GM12878 (cell line): ENCODE measurements at regions not wholly inside any gene's neighbourhood (a gene's known extent, or its start where the extent isn't known, plus 50 kb on each side); places are given as distances from the start of the nearest gene placed in this dataset.

Experiments
- BCL11A ChIP-seq: IDR thresholded peaks from 2 replicates; pipeline ENCODE4 v1.6.1; 2011; ENCODE audit warnings: low read depth, low read length
- BHLHE40 ChIP-seq, 2 experiments: fragments of 450-650 bp in 1 of 2; IDR thresholded peaks; 2 replicates each; pipeline ENCODE4 v1.6.1; 2011 to 2017; ENCODE audit warnings: low read depth in 2 of 2, borderline replicate concordance in 1 of 2, improper control_type of control experiment in 1 of 2, low read length in 1 of 2, mild to moderate bottlenecking in 1 of 2
- CREB1 ChIP-seq: IDR thresholded peaks from 2 replicates; pipeline ENCODE4 v1.6.1; 2012; ENCODE audit warnings: low read depth, mild to moderate bottlenecking, inconsistent platforms
- ESRRA ChIP-seq: IDR thresholded peaks from 2 replicates; pipeline ENCODE4 v1.6.1; 2012; ENCODE audit warnings: mild to moderate bottlenecking, low read length, improper control_type of control experiment
- GABPA ChIP-seq: IDR thresholded peaks from 2 replicates; pipeline ENCODE4 v1.6.1; 2014; ENCODE audit warnings: antibody characterized with exemption, low read depth, mild to moderate bottlenecking, inconsistent platforms
- JUNB ChIP-seq: IDR thresholded peaks from 2 replicates; pipeline ENCODE4 v1.6.1; 2016; ENCODE audit warnings: antibody characterized with exemption, mild to moderate bottlenecking
- MTA3 ChIP-seq: IDR thresholded peaks from 2 replicates; pipeline ENCODE4 v1.6.1; 2012; ENCODE audit warnings: low read length, inconsistent platforms, borderline replicate concordance
- NBN ChIP-seq: fragments of 450-650 bp; IDR thresholded peaks from 2 replicates; pipeline ENCODE4 v1.6.1; 2016
- NFIC ChIP-seq: IDR thresholded peaks from 2 replicates; pipeline ENCODE4 v1.6.1; 2012; ENCODE audit warnings: low read depth, mild to moderate bottlenecking, inconsistent platforms, low read length, moderate library complexity
- RUNX3 ChIP-seq: IDR thresholded peaks from 2 replicates; pipeline ENCODE4 v1.6.1; 2012; ENCODE audit warnings: low read length, inconsistent platforms
- SPI1 ChIP-seq: IDR thresholded peaks from 2 replicates; pipeline ENCODE4 v1.6.1; 2011; ENCODE audit warnings: low read depth, mild to moderate bottlenecking, low read length, moderate library complexity, borderline replicate concordance; ENCODE audit not compliant: insufficient read depth
- ZBTB4 ChIP-seq: fragments of 450-650 bp; formaldehyde crosslinking; IDR thresholded peaks from 2 replicates; pipeline ENCODE4 v1.4.0; 2022; ENCODE audit warnings: mild to moderate bottlenecking, moderate library complexity
- ZNF384 ChIP-seq: IDR thresholded peaks from 2 replicates; pipeline ENCODE4 v1.6.1; 2012; ENCODE audit warnings: low read depth, mild to moderate bottlenecking, low read length, improper control_type of control experiment, borderline replicate concordance
- TF ChIP-seq, protein P1 (sequence below): fragments of 450-650 bp; IDR thresholded peaks from 2 replicates; pipeline ENCODE4 v1.6.1; 2017; ENCODE audit warnings: mild to moderate bottlenecking, moderate library complexity
- TF ChIP-seq, protein P2 (sequence below): fragments of 450-650 bp; IDR thresholded peaks from 2 replicates; pipeline ENCODE4 v1.6.1; 2016; ENCODE audit warnings: mild to moderate bottlenecking
- TF ChIP-seq, protein P3 (sequence below): fragments of 450-650 bp; IDR thresholded peaks from 2 replicates; pipeline ENCODE4 v1.6.1; 2017; ENCODE audit warnings: mild to moderate bottlenecking, moderate library complexity

- no peak for TF ChIP-seq ZBTB4 (CRISPR knock-in tag)
- TF ChIP-seq GABPA = peak; percentile 70; the same call in 1 of the 2 replicates
- peak; percentile 97 for TF ChIP-seq NBN
- TF ChIP-seq NFIC = peak; percentile 56; the same call in 1 of the 2 replicates
- TF ChIP-seq JUNB = no peak
- TF ChIP-seq BCL11A = peak; percentile 46; the same call in 1 of the 2 replicates
- peak; percentile 81; the same call in 1 of the 2 replicates for TF ChIP-seq SPI1
- TF ChIP-seq BHLHE40 (IDR thresholded peaks at IDR 0.05; ENCODE audit: borderline replicate concordance in 1 of 2, low read depth in 2 of 2, low read length in 1 of 2) = 0 out of 4 replicates have a peak, but pooled peaks of 1 of the 2 experiments have one; percentile 17
- TF ChIP-seq, protein P1, sequence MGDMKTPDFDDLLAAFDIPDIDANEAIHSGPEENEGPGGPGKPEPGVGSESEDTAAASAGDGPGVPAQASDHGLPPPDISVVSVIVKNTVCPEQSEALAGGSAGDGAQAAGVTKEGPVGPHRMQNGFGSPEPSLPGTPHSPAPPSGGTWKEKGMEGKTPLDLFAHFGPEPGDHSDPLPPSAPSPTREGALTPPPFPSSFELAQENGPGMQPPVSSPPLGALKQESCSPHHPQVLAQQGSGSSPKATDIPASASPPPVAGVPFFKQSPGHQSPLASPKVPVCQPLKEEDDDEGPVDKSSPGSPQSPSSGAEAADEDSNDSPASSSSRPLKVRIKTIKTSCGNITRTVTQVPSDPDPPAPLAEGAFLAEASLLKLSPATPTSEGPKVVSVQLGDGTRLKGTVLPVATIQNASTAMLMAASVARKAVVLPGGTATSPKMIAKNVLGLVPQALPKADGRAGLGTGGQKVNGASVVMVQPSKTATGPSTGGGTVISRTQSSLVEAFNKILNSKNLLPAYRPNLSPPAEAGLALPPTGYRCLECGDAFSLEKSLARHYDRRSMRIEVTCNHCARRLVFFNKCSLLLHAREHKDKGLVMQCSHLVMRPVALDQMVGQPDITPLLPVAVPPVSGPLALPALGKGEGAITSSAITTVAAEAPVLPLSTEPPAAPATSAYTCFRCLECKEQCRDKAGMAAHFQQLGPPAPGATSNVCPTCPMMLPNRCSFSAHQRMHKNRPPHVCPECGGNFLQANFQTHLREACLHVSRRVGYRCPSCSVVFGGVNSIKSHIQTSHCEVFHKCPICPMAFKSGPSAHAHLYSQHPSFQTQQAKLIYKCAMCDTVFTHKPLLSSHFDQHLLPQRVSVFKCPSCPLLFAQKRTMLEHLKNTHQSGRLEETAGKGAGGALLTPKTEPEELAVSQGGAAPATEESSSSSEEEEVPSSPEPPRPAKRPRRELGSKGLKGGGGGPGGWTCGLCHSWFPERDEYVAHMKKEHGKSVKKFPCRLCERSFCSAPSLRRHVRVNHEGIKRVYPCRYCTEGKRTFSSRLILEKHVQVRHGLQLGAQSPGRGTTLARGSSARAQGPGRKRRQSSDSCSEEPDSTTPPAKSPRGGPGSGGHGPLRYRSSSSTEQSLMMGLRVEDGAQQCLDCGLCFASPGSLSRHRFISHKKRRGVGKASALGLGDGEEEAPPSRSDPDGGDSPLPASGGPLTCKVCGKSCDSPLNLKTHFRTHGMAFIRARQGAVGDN = 0 out of 2 replicates have a peak, but pooled peaks have one; percentile 20
- TF ChIP-seq MTA3 = peak; percentile 55; the same call in 1 of the 2 replicates
- peak; percentile 97 for TF ChIP-seq ZNF384
- 0 out of 2 replicates have a peak, but pooled peaks have one; percentile 37 for TF ChIP-seq CREB1
- peak; percentile 92 for TF ChIP-seq RUNX3
- TF ChIP-seq, protein P2, sequence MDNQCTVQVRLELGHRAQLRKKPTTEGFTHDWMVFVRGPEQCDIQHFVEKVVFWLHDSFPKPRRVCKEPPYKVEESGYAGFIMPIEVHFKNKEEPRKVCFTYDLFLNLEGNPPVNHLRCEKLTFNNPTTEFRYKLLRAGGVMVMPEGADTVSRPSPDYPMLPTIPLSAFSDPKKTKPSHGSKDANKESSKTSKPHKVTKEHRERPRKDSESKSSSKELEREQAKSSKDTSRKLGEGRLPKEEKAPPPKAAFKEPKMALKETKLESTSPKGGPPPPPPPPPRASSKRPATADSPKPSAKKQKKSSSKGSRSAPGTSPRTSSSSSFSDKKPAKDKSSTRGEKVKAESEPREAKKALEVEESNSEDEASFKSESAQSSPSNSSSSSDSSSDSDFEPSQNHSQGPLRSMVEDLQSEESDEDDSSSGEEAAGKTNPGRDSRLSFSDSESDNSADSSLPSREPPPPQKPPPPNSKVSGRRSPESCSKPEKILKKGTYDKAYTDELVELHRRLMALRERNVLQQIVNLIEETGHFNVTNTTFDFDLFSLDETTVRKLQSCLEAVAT = peak; percentile 89
- TF ChIP-seq ESRRA = no peak
- TF ChIP-seq, protein P3, sequence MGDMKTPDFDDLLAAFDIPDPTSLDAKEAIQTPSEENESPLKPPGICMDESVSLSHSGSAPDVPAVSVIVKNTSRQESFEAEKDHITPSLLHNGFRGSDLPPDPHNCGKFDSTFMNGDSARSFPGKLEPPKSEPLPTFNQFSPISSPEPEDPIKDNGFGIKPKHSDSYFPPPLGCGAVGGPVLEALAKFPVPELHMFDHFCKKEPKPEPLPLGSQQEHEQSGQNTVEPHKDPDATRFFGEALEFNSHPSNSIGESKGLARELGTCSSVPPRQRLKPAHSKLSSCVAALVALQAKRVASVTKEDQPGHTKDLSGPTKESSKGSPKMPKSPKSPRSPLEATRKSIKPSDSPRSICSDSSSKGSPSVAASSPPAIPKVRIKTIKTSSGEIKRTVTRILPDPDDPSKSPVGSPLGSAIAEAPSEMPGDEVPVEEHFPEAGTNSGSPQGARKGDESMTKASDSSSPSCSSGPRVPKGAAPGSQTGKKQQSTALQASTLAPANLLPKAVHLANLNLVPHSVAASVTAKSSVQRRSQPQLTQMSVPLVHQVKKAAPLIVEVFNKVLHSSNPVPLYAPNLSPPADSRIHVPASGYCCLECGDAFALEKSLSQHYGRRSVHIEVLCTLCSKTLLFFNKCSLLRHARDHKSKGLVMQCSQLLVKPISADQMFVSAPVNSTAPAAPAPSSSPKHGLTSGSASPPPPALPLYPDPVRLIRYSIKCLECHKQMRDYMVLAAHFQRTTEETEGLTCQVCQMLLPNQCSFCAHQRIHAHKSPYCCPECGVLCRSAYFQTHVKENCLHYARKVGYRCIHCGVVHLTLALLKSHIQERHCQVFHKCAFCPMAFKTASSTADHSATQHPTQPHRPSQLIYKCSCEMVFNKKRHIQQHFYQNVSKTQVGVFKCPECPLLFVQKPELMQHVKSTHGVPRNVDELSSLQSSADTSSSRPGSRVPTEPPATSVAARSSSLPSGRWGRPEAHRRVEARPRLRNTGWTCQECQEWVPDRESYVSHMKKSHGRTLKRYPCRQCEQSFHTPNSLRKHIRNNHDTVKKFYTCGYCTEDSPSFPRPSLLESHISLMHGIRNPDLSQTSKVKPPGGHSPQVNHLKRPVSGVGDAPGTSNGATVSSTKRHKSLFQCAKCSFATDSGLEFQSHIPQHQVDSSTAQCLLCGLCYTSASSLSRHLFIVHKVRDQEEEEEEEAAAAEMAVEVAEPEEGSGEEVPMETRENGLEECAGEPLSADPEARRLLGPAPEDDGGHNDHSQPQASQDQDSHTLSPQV = peak; percentile 94
Measured at GRCh38 chr6:41439524-41440418, 104.4 kb downstream of the NCR2 start (continued).
